A549 (cell line): ENCODE measurements at regions not wholly inside any gene's neighbourhood (a gene's known extent, or its start where the extent isn't known, plus 50 kb on each side); places are given as distances from the start of the nearest gene placed in this dataset.

Source experiments
- CBX8 ChIP-seq: fragments of 200-600 bp; sonication (generic); IDR thresholded peaks from 2 replicates; pipeline ENCODE4 v1.6.1; 2016
- CTCF ChIP-seq: fragments of >200 bp; sonication (Bioruptor Twin); formaldehyde crosslinking; IDR thresholded peaks from 3 replicates; pipeline ENCODE4 v1.5.1; 2016
- E2F6 ChIP-seq: IDR thresholded peaks from 2 replicates; pipeline ENCODE4 v1.6.1; 2012; ENCODE audit warnings: low read depth, borderline replicate concordance
- EHMT2 ChIP-seq: fragments of 200-600 bp; sonication (generic); IDR thresholded peaks from 2 replicates; pipeline ENCODE4 v1.6.1; 2016; ENCODE audit warnings: antibody characterized with exemption, low read depth, mild to moderate bottlenecking, moderate library complexity
- EP300 ChIP-seq, 2 experiments: fragments of >200 bp; sonication (Bioruptor Twin); formaldehyde crosslinking; IDR thresholded peaks; 2 replicates in 1 of 2; 3 replicates in 1 of 2; pipeline ENCODE4 v1.6.1; 2016 to 2017
- KDM1A ChIP-seq: fragments of 200-600 bp; sonication (generic); IDR thresholded peaks from 2 replicates; pipeline ENCODE4 v1.6.1; 2016; ENCODE audit warnings: low read depth, mild to moderate bottlenecking
- KDM5A ChIP-seq: fragments of 200-600 bp; sonication (generic); IDR thresholded peaks from 2 replicates; pipeline ENCODE4 v1.6.1; 2016; ENCODE audit warnings: antibody characterized with exemption, mild to moderate bottlenecking
- POLR2A ChIP-seq: IDR thresholded peaks from 2 replicates; pipeline ENCODE4 v1.6.1; 2012; ENCODE audit warnings: mild to moderate bottlenecking, low read length
- RAD21 ChIP-seq, 2 experiments: fragments of >200 bp in 1 of 2; sonication (Bioruptor Twin) in 1 of 2; formaldehyde crosslinking in 1 of 2; IDR thresholded peaks in 1 of 2; conservative IDR thresholded peaks in 1 of 2; 2 replicates in 1 of 2; 3 replicates in 1 of 2; pipeline ENCODE4 v1.6.1; 2012 to 2018; ENCODE audit warnings: inconsistent platforms in 1 of 2
- REST ChIP-seq: fragments of 200-600 bp; sonication (generic); IDR thresholded peaks from 2 replicates; pipeline ENCODE4 v1.6.1; 2016; ENCODE audit warnings: antibody characterized with exemption, mild to moderate bottlenecking, moderate library complexity

- TF ChIP-seq POLR2A (no peak), EP300 (IDR thresholded peaks at IDR 0.05) (no peak), E2F6 (no peak), CBX8 (no peak), CTCF (no peak), KDM5A (no peak), REST (no peak), EHMT2 (no peak), RAD21 (conservative IDR thresholded peaks at IDR 0.05 in 1 of 2, IDR thresholded peaks at IDR 0.05 in 1 of 2) (no peak), KDM1A (no peak)
These were observed 96.5 kb downstream of the ASB9 start for GRCh38 chrX:15173411-15173810.
